Neural cell (in vitro differentiated cells): ENCODE measurements at regions not wholly inside any gene's neighbourhood (a gene's known extent, or its start where the extent isn't known, plus 50 kb on each side); places are given as distances from the start of the nearest gene placed in this dataset.

Experiments
- EZH2 ChIP-seq: fragments of 200-600, 300-800 bp; shearing (Covaris generic), sonication (generic); IDR thresholded peaks from 2 replicates; pipeline ENCODE4 v1.6.1; 2014; ENCODE audit warnings: antibody characterized with exemption, low read length, borderline replicate concordance, mild to moderate bottlenecking; ENCODE audit not compliant: insufficient read depth, poor library complexity, severe bottlenecking
- MXI1 ChIP-seq: fragments of 450-650 bp; conservative IDR thresholded peaks from 2 replicates; pipeline ENCODE4 v1.6.1; 2014; ENCODE audit warnings: antibody characterized with exemption, mild to moderate bottlenecking; ENCODE audit not compliant: poor library complexity, severe bottlenecking
- POLR2AphosphoS5 ChIP-seq: IDR thresholded peaks from 2 replicates; pipeline ENCODE4 v1.6.1; 2012
- SMC3 ChIP-seq: fragments of 450-650 bp; conservative IDR thresholded peaks from 2 replicates; pipeline ENCODE4 v1.6.1; 2014; ENCODE audit warnings: antibody characterized with exemption, mild to moderate bottlenecking, moderate library complexity; ENCODE audit not compliant: poor library complexity
- TF ChIP-seq, protein P1 (sequence below): fragments of 450-650 bp; IDR thresholded peaks from 2 replicates; pipeline ENCODE4 v1.5.1; 2014; ENCODE audit warnings: antibody characterized with exemption, mild to moderate bottlenecking, moderate library complexity; ENCODE audit not compliant: poor library complexity, severe bottlenecking
- TF ChIP-seq, protein P2 (sequence below): IDR thresholded peaks from 2 replicates; pipeline ENCODE4 v1.6.1; 2012; ENCODE audit warnings: borderline replicate concordance

DNA sequence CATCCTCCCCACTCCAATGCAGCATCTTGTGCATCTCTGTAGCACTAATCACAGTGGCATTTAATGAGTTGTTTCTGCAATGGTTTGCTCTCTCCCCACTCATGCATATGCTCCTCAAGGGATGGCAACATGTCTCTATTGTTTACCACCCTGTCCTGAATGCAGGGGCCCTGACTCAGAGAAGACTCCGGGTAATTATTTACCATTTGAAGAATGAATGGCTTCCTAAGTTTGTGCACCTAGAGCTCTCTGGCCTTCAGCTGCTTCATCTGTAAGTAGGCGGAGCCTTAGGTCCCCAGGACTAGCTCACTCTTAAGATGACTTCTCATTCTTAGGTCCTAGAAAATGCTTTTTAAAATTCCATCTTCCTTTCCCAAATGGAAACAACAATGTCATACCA, 63.7 kb upstream of the IGSF21 start:
- TF ChIP-seq, protein P1, sequence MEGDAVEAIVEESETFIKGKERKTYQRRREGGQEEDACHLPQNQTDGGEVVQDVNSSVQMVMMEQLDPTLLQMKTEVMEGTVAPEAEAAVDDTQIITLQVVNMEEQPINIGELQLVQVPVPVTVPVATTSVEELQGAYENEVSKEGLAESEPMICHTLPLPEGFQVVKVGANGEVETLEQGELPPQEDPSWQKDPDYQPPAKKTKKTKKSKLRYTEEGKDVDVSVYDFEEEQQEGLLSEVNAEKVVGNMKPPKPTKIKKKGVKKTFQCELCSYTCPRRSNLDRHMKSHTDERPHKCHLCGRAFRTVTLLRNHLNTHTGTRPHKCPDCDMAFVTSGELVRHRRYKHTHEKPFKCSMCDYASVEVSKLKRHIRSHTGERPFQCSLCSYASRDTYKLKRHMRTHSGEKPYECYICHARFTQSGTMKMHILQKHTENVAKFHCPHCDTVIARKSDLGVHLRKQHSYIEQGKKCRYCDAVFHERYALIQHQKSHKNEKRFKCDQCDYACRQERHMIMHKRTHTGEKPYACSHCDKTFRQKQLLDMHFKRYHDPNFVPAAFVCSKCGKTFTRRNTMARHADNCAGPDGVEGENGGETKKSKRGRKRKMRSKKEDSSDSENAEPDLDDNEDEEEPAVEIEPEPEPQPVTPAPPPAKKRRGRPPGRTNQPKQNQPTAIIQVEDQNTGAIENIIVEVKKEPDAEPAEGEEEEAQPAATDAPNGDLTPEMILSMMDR: no peak
- TF ChIP-seq EZH2 (no peak), SMC3 (no peak), POLR2AphosphoS5 (no peak), MXI1 (no peak)
- TF ChIP-seq, protein P2, sequence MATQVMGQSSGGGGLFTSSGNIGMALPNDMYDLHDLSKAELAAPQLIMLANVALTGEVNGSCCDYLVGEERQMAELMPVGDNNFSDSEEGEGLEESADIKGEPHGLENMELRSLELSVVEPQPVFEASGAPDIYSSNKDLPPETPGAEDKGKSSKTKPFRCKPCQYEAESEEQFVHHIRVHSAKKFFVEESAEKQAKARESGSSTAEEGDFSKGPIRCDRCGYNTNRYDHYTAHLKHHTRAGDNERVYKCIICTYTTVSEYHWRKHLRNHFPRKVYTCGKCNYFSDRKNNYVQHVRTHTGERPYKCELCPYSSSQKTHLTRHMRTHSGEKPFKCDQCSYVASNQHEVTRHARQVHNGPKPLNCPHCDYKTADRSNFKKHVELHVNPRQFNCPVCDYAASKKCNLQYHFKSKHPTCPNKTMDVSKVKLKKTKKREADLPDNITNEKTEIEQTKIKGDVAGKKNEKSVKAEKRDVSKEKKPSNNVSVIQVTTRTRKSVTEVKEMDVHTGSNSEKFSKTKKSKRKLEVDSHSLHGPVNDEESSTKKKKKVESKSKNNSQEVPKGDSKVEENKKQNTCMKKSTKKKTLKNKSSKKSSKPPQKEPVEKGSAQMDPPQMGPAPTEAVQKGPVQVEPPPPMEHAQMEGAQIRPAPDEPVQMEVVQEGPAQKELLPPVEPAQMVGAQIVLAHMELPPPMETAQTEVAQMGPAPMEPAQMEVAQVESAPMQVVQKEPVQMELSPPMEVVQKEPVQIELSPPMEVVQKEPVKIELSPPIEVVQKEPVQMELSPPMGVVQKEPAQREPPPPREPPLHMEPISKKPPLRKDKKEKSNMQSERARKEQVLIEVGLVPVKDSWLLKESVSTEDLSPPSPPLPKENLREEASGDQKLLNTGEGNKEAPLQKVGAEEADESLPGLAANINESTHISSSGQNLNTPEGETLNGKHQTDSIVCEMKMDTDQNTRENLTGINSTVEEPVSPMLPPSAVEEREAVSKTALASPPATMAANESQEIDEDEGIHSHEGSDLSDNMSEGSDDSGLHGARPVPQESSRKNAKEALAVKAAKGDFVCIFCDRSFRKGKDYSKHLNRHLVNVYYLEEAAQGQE: no peak
